ENCODE measurements at regions not wholly inside any gene's neighbourhood (a gene's known extent, or its start where the extent isn't known, plus 50 kb on each side); places are given as distances from the start of the nearest gene placed in this dataset.
"Not testable (repeated sequence)": the region's sequence is repeated elsewhere in the genome, so short reads cannot be mapped to it uniquely, and the experiment has no call there.

DNA sequence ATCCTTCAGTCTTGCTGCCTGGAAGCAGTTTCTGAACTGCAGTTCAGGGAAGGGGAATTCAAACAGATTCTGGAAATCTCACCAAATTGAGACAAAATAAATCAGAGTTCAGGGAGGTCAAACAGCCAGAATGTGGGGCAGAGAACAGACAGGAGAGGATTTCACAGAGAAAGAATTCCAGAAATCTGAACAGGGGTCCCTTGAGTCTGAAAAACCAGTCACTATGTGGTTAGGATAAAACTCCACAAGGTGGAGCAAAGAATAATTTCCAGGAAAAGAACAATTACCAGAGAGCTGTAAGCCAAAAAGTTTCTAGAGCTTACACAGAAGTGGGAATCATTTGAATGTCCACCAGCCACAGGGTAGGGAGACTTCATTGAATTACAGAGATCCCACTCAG lies 84.7 kb downstream of the URB2 start:
- DNase-seq (ENCODE audit: low read depth in 3 of 3): no peak

DNA sequence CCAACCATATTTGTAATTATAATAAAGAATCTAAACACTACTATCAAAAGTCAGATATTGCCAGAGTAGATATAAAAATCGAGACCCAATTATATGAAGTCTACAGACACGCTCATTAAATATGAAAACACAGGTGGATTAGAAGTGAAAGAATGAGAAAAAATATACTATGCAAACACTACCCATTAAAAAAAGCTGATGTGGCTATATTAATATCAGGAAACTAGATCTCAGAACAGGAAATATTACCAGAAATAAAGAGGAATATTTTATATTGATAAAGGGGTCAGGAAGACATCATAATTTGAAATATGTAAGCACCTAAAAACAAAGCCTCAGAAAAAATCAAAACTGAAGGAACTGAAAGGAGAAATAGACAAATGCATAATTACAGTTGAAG lies 88.3 kb downstream of the URB2 start:
- DNase-seq (ENCODE audit: low read depth in 3 of 3): no peak

- DNase-seq (ENCODE audit: low read depth in 3 of 3): no peak
Measured at GRCh38 chr1:229714964-229715603, 89.0 kb downstream of the URB2 start.

DNA sequence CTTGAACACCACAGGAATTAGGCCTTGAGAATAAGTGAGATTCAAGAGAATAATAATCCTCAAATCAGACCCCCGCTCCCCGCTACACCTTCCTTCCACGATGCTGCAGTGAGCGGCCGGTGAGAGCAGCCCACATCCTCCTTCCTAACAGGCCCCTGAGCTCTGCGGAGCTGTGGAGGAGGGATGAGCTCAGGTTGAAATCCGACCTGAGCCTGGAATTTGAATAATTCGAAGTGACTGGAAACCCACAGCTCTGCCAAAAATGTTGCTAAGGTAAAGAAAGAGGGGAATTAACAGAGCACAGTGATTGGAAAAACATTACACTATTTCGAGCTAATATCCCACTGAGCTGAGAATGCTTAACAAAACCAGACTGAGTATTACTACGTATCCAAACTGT lies 90.0 kb downstream of the URB2 start:
- DNase-seq (ENCODE audit: low read depth in 3 of 3): no peak

DNA sequence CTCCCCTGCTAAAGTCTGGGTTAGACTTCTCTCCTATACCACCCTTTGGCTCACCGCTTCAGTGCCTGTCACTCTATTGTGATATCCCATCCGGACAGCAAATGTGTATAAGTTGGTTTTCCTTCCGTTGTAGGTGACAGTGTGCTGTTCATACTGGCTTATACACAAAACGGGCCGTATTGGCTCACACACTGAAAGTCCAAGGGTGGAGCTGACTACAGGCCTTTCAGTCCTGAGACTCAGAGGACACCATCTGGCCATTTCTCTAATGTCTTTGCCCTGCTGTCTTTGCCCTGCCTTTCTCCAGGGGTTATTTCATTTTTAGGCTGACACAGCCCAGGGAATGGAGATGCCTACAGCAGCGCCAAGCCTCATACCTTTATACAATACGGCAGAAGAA lies 90.7 kb downstream of the URB2 start:
- no peak for DNase-seq (ENCODE audit: low read depth in 3 of 3)

DNA sequence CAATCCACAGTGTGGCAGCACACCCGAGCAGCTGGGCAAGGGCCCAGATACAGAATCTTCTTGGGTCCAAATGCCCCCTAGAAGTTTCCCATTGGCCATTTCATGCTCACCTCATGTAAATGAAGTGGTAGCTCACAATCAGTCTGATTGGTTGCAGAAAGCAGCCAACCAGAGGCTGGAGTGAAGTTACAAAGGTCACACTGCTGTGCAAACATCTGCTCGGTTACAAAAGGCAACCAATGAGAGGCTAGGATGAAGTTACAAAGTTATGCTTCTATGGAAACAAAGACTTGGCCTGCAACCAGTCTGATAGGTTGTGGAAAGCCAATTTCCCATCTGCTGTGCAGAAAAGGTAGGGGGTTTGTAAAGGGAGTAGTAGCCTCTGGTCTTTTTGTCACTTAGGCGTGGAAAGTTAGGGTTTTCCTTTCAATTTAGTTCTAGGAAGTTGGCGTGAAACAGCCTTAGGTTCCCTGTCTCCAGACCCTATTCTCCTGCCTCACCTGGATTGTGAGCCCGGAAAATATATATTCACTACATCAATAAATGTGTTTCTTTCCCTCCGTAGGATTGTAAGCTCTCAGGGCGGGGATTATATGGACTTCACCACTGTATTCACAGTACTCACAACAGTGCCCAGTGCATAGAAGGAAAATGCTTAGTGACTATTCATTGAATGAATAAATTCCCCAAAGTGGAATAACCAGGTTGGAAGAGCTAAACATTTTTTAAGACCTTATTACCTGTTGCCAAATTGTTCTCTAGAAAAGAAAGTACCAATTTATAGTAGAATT lies 91.9 kb downstream of the URB2 start:
- DNase-seq (ENCODE audit: low read depth in 3 of 3): no peak

DNA sequence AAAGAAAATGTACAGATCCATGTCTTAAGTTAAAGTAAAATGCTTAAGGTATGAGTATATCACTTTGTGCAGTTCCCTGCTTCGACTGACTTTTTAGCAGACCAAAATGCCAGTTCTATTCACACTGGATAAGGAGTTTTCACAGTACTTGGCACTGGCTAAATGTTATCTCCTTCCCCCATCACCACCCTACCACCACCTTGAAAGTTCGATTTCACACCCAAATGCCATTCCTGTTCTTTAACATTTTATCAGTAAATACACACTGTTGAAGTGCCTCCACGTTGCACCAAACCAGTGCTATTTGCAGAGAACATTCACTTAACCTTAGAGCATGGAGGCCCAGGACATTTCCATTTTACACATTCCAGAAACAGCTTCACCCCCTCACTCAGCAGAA lies 100.0 kb downstream of the URB2 start:
- DNase-seq (ENCODE audit: low read depth in 3 of 3): no peak

GRCh38 chr1:229729916-229730315 lies 103.9 kb downstream of the URB2 start:
- no peak for DNase-seq (ENCODE audit: low read depth in 3 of 3)

- DNase-seq (ENCODE audit: low read depth in 3 of 3): no peak
Measured at GRCh38 chr1:229730573-229730972, 104.5 kb downstream of the URB2 start.

- no peak for DNase-seq (ENCODE audit: low read depth in 3 of 3)
Measured at GRCh38 chr1:229732061-229732460, 106.0 kb downstream of the URB2 start.

- no peak for DNase-seq (ENCODE audit: low read depth in 3 of 3)
Measured at GRCh38 chr1:229736376-229736775, 110.3 kb downstream of the URB2 start.

- not testable (repeated sequence) for DNase-seq (ENCODE audit: low read depth in 3 of 3)
Measured at GRCh38 chr1:229742614-229743013, 116.6 kb downstream of the URB2 start.

GRCh38 chr1:229749992-229750391 lies 123.9 kb downstream of the URB2 start:
- DNase-seq (ENCODE audit: low read depth in 3 of 3): no peak

DNA sequence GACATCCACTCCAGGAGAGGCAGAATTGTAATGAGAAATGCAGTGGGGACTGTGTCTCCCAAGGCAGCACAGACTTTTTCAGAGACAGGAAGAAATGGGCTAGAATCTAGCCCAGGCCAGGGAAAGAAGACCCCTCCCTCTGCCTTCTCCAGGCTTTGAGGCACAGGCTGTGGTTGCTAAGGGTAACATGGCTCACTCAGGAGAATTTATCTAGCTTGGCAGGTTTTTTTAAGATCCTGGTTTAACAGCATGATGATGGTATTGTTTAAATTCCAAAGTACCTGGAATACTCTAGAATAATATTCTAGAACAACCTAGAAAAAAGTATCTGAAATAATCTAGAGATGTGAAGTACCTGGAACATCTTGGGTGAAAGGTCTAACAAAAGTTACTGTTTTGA lies 125.6 kb downstream of the URB2 start:
- DNase-seq (ENCODE audit: low read depth in 3 of 3): no peak

GRCh38 chr1:229752679-229753078 lies 126.6 kb downstream of the URB2 start:
- no peak for DNase-seq (ENCODE audit: low read depth in 3 of 3)

- DNase-seq (ENCODE audit: low read depth in 3 of 3): no peak
Measured at GRCh38 chr1:229753764-229754551, 127.9 kb downstream of the URB2 start.

GRCh38 chr1:229756666-229757065 lies 130.6 kb downstream of the URB2 start:
- no peak for DNase-seq (ENCODE audit: low read depth in 3 of 3)

DNA sequence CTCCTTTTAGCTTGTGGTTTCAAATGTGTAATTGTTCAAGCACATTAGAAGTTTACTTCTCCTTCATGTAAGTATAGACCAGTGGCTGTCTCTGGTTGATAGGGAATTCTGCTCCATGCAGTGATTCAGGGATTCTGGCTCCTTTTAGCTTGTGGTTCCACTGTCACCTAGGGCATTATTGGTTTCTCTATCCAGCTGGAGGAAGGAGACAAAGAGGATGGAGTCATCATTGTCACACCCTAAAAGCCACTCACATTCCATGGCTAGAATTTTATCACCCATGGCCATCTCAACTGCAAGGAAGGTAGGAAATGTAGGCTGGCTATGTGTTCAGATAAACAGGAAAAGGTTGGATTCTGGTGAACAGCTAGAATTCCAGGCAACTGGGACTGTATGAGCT lies 131.2 kb downstream of the URB2 start:
- DNase-seq (ENCODE audit: low read depth in 3 of 3): no peak

DNA sequence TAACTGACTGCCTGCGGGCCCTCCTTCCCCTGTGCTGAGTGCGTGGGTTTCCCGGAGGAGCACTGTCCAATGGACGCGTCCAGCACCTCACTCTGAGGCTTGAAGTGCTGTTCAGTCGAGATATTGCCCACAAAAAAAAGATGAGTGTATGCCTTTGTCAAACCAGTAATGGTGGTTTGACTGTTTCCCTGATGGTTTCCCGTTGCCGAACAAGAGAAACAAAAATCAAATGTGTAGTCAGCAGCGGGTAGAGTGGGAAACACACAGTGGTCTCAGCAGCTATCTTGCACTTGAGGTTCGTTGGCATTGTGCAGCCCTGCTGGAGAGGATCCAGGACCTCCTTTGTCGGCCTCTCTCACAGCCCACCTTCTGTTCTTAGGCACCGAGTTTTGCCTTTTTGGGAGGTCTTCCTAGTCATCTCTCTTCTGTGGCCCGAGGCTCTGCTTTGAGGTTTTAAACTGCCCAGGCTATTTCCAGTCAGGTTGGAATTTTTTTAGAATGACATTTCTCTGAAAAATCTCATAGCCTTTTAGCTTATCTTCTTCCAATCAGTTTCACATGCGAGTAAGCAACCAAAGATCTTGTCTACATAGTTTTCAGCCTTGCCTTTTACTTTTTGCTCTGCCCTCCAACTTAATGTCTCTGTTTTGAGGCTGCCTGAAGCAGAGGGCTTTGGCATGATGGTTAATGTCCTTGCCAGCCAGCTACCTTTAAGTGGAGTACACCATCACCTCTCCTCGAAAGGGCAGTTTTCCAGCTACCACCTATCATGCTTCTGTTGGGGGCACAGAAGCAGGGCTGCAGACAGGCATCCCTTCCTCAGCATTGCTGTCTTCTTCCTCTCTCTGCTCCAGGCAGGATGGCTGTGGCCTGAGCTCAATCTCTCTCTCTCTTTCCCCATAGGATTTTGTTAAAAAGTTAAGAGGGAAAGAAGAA lies 132.3 kb downstream of the URB2 start:
- DNase-seq (ENCODE audit: low read depth in 3 of 3): no peak

DNA sequence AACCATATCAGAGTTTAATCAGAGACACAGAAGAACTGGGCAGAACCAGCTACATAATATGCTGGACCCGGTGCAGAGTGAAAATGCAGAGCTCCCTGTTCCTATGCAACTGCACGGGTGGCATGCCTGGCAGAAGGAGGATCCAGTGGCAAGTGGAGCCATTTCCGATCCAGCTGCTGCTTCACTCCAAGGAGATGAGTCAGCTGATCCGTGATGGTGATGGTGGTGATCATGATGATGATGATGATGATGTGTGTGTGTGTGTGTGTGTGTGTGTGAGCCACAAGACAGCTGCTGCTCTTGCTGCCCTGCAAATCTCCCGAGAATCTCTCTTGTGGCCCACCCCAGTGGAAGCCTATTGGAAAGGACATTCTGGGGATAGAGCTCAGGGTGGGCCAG lies 133.0 kb downstream of the URB2 start:
- no peak for DNase-seq (ENCODE audit: low read depth in 3 of 3)

DNA sequence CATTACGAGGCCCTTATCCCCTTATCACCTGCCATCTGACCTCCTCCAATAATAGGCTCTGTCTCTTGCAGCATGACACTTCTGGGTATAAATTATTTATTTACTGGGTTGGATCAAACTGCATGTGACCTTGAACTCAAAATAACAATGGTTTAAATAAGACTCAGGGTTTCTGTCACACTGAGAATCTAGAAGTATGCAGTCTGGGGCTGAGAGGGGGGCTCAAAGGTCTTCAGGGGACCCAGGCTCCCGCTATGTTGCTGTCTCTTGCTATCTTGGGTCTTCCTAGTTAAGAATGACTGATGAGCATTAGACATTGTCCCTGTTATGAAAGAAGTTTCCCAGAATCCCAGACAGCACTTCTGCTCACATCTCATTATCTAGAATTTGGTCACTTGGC lies 133.5 kb downstream of the URB2 start:
- DNase-seq (ENCODE audit: low read depth in 3 of 3): no peak
